GM18517 (cell line): ENCODE measurements at regions not wholly inside any gene's neighbourhood (a gene's known extent, or its start where the extent isn't known, plus 50 kb on each side); places are given as distances from the start of the nearest gene placed in this dataset.

ENCODE experiments used
- ATAC-seq: cut with Tn5 transposase; IDR thresholded peaks from one replicate; pipeline ENCODE4 v1.9.1; 2021; ENCODE audit warnings: mild to moderate bottlenecking, moderate library complexity; ENCODE audit not compliant: unreplicated experiment

GRCh38 chr2:12964904-12965539 is 248.3 kb downstream of the TRIB2 start:
- ATAC-seq, result no peak

GRCh38 chr2:12965540-12966269 is 249.0 kb downstream of the TRIB2 start:
- no peak for ATAC-seq

- ATAC-seq, result no peak
Measured at GRCh38 chr2:12967804-12968203, 251.1 kb downstream of the TRIB2 start.

GRCh38 chr2:12968399-12968798 is 251.7 kb downstream of the TRIB2 start:
- ATAC-seq, result no peak

- no peak for ATAC-seq
Measured at GRCh38 chr2:12970861-12971260, 254.1 kb downstream of the TRIB2 start.

- ATAC-seq, result no peak
Measured at GRCh38 chr2:12971581-12972365, 255.0 kb downstream of the TRIB2 start.

- ATAC-seq, result no peak
Measured at GRCh38 chr2:12978066-12978835, 261.5 kb downstream of the TRIB2 start.

GRCh38 chr2:12979066-12979465 is 262.3 kb downstream of the TRIB2 start:
- no peak for ATAC-seq

- ATAC-seq, result no peak
Measured at GRCh38 chr2:12980817-12981216, 264.1 kb downstream of the TRIB2 start.

- ATAC-seq, result no peak
Measured at GRCh38 chr2:12982149-12982584, 265.4 kb downstream of the TRIB2 start.

- no peak for ATAC-seq
Measured at GRCh38 chr2:12987246-12987645, 270.5 kb downstream of the TRIB2 start.

GRCh38 chr2:12988279-12988678 is 271.5 kb downstream of the TRIB2 start:
- no peak for ATAC-seq

- ATAC-seq, result no peak
Measured at GRCh38 chr2:12990523-12990922, 273.8 kb downstream of the TRIB2 start.

GRCh38 chr2:12998685-12999084 is 281.9 kb downstream of the TRIB2 start:
- ATAC-seq, result no peak

- ATAC-seq, result no peak
Measured at GRCh38 chr2:13000664-13001363, 284.1 kb downstream of the TRIB2 start.

GRCh38 chr2:13001408-13001807 is 284.7 kb downstream of the TRIB2 start:
- no peak for ATAC-seq

- no peak for ATAC-seq
Measured at GRCh38 chr2:13002536-13003331, 286.0 kb downstream of the TRIB2 start.

GRCh38 chr2:13003500-13003899 is 286.8 kb downstream of the TRIB2 start:
- no peak for ATAC-seq

- no peak for ATAC-seq
Measured at GRCh38 chr2:13005048-13005447, 288.3 kb downstream of the TRIB2 start.
